Epithelial cell of proximal tubule (primary cell): ENCODE measurements at regions not wholly inside any gene's neighbourhood (a gene's known extent, or its start where the extent isn't known, plus 50 kb on each side); places are given as distances from the start of the nearest gene placed in this dataset.

ENCODE experiments used
- DNase-seq: peaks from one replicate; pipeline ENCODE4 v3.0.0-alpha.2; 2011; ENCODE audit warnings: low read depth
- H3K4me3 ChIP-seq: 2 replicates; pipeline ENCODE4 v1.5.1; 2011; ENCODE audit warnings: low read depth, mild to moderate bottlenecking, low read length
- TF ChIP-seq, protein P1 (sequence below): conservative IDR thresholded peaks from 2 replicates; pipeline ENCODE4 v1.5.1; 2012; ENCODE audit warnings: low read depth, mild to moderate bottlenecking, low read length

DNA sequence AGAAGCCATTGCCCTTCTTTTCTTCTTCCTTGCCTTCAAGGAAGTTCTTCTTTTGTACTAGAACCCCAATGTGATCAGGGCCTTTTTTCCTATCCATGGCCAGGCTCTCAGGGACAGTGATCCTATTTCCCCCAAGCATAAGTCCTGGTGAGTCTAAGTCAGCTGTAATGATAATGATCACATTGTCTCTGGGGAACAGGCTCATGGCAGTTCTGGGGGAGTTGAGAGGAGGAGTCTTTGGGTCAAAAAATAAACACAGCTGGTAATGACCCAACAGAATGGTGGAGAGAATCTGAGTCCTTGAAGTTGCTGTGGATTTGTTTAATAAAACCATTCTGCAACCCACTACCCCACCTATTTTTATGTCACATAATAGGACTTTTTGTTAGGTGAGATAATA, 96.6 kb downstream of the SOCS6 start:
- H3K4me3 ChIP-seq: no peak overlapping the region
- DNase-seq: no peak
- TF ChIP-seq, protein P1, sequence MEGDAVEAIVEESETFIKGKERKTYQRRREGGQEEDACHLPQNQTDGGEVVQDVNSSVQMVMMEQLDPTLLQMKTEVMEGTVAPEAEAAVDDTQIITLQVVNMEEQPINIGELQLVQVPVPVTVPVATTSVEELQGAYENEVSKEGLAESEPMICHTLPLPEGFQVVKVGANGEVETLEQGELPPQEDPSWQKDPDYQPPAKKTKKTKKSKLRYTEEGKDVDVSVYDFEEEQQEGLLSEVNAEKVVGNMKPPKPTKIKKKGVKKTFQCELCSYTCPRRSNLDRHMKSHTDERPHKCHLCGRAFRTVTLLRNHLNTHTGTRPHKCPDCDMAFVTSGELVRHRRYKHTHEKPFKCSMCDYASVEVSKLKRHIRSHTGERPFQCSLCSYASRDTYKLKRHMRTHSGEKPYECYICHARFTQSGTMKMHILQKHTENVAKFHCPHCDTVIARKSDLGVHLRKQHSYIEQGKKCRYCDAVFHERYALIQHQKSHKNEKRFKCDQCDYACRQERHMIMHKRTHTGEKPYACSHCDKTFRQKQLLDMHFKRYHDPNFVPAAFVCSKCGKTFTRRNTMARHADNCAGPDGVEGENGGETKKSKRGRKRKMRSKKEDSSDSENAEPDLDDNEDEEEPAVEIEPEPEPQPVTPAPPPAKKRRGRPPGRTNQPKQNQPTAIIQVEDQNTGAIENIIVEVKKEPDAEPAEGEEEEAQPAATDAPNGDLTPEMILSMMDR: no peak

DNA sequence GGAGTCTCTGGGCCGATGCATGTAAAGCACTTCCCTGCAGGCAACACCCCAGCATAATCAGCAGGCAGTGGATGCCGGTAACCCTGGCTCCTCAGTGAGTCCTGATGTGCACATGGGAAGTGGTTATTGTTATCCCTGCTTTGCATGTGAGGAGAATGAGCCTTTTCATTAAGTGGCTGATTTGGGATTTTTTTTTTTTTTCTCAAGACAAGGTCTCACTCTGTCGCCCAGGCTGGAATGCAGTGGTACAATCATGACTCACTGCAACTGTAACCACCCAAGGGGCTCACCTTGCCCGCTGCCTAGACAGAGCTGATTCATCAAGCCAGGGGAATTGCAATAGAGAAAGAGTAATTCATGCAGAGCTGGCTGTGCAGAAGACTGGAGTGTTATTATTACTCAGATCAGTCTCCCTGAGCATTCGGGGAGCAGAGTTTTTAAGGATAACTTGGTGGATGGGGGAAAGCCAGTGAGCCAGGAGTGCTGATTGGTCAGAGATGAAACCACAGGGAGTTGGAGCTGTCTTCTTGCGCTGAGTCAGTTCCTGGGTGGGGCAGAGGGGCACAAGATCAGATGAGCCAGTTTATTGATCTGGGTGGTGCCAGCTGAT, 95.4 kb downstream of the SOCS6 start:
- peak; percentile 81 for DNase-seq
- TF ChIP-seq, protein P1: no peak
- H3K4me3 ChIP-seq: no peak overlapping the region

DNA sequence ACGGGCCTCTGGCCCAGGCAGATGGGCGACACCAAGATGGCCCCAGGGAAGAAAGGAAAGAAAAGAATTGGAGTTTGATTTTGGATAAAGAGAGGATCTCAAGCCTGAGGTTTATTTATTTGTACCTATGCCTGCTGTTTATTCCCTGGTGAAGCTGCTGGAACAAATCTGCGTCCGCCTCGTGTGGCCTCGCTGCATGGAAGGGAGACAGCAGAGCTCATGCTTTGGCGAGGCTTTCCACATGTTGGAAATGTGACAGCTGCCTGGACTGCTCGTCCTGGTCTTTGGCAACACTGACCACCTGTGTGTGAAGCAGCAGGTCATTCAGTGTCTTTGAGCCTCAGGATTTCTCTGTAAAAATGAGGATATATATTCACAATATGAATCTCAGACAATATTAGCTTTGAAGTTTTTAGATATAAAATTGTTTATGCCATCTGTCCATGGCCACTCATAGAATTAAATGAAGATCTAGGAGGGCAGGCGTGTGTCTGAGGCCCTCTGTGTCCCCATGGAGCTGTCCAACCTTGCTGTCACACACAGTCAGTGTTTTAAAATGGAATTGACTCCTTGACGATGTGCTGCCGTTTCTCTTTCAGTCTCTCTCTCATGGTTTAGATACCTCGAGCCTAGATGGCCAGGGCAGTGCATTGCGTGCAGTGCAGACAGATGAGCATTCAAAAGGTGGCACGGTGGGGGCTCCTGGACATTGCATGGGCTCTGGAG, 94.3 kb downstream of the SOCS6 start:
- H3K4me3 ChIP-seq: no peak overlapping the region
- TF ChIP-seq, protein P1: no peak
- no peak for DNase-seq

DNA sequence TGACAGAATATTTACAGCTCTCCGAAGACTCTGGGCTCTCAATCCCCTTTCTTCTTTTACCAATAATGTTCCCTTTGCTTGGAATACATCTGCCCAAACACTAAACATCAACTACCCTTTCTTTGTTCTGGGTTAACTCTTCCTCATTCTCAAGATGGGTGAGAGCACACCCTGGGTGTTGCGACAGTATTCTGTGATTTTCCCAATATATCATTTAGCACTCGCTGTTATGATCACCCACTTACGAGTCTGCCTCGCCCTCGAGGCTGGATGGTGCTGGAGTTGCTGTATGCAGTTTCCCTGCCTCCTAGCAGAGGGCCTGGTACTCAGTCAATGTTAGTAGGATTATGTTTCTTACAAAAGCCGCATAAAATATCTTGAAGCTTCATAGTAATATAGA, 93.2 kb downstream of the SOCS6 start:
- TF ChIP-seq, protein P1: no peak
- no peak for DNase-seq

DNA sequence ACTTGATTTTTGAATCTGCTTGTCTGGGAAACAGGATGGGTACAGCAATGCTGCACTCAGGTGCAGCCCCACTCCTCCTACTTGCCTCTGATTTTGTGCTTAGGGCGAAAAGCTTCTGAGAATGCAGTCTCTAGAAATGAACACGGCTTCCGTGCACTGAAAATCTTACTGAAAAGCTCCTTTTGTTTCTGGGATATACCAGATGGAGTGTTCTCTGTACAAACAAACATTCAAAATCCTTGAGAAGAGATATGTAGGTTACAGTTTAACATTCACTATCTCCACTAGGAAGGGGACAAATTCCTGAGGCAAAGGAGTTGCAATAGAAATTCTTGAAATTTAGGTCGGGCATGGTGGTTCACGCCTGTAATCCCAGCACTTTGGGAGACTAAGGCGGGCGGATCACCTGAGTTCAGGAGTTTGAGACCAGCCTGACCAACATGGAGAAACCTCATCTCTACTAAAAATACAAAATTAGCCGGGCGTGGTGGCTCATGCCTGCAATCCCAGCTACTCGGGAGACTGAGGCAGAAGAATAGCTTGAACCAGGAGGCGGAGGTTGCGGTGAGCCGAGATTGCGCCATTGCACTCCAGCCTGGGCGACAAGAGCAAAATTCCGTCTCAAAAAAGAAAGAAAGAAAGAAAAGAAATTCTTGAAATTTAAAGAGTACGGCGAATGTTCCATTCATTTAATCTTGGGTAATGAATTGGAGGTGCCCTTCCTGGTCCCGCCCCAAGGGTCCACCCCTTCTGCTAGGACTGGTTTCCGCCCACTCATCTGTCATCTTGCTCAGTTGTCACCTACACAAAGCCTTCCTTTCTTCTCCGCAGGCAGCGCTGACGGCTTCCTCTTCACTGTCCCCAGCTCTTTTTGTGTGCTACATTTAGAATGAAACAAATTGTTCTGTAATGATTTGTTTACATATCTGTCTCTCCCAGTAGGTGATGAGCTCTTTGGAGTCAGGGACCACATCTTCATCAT, 92.4 kb downstream of the SOCS6 start:
- no peak for DNase-seq
- H3K4me3 ChIP-seq: no peak overlapping the region
- TF ChIP-seq, protein P1: no peak

More for the DNA sequence above, 93.2 kb downstream of the SOCS6 start:
- no peak overlapping the region for H3K4me3 ChIP-seq
